ENCODE measurements at regions not wholly inside any gene's neighbourhood (a gene's known extent, or its start where the extent isn't known, plus 50 kb on each side); places are given as distances from the start of the nearest gene placed in this dataset.

- H3K4me3 ChIP-seq (ENCODE audit: extremely low read depth in 1 of 4, insufficient read depth in 2 of 4, low read depth in 3 of 4, low read length in 4 of 4) = no peak overlapping the region
- DNase-seq (ENCODE audit: low read depth in 1 of 2, low spot score in 2 of 2) (no peak), FAIRE-seq (no peak)
- no peak overlapping the region for H3K18ac ChIP-seq (ENCODE audit: extremely low read depth, low read length)
- no peak overlapping the region for H2BK5ac ChIP-seq (ENCODE audit: low read depth, low read length)
- H4K20me1 ChIP-seq (replicated peaks in 1 of 2; ENCODE audit: control insufficient read depth in 1 of 2, insufficient read depth in 2 of 2, low read length in 2 of 2) = no peaks in the 10 kb centered on the region
- ChIA-PET CTCF (ENCODE audit: partially characterized antibody) (interaction anchor here (1.0 kb wide), 1 partner anchor 14 kb away, joined by 3 read pairs; no protein-coding TSS in a partner anchor), POLR2A (ENCODE audit: partially characterized antibody) (interaction anchor here (0.6 kb wide), 1 partner anchor 182 kb away, joined by 3 read pairs; no protein-coding TSS in a partner anchor)
- H2AK5ac ChIP-seq (ENCODE audit: low read depth, low read length) = no peak overlapping the region
- no peak overlapping the region for H3K27ac ChIP-seq (ENCODE audit: low read depth, low read length)
- H3K79me1 ChIP-seq (ENCODE audit: low read depth, low read length) = no peaks in the 10 kb centered on the region
- no peak overlapping the region for H4K8ac ChIP-seq (ENCODE audit: extremely low read depth, insufficient read depth, low read length)
- H4K5ac ChIP-seq (ENCODE audit: insufficient read length, low read depth, low read length) = no peak overlapping the region
- no peak overlapping the region for H2BK120ac ChIP-seq (replicated peaks; ENCODE audit: low read depth, low read length)
- no peak overlapping the region for H4K91ac ChIP-seq (replicated peaks; ENCODE audit: insufficient read length, low read length)
- no peaks in the 10 kb centered on the region for H3K79me2 ChIP-seq (ENCODE audit: control insufficient read depth in 1 of 2, insufficient read depth in 2 of 2, low read length in 2 of 2)
- no peak overlapping the region for H2AFZ ChIP-seq (ENCODE audit: low read length)
- no peak overlapping the region for H3K4ac ChIP-seq (replicated peaks; ENCODE audit: insufficient read length, low read depth, low read length)
- H3K23me2 ChIP-seq (ENCODE audit: low read depth, low read length) = no peaks in the 10 kb centered on the region
- no peak overlapping the region for H3K23ac ChIP-seq (ENCODE audit: insufficient read length)
- H3K4me1 ChIP-seq (replicated peaks in 1 of 4; ENCODE audit: control insufficient read depth in 3 of 4, insufficient read depth in 4 of 4, low read length in 3 of 4) = peaks cover 0 to 4% (median 0%) of the 10 kb centered on the region in 4 experiments; a peak in 3 of 7 replicates
- no peak overlapping the region for H2BK12ac ChIP-seq (ENCODE audit: low read depth, low read length)
- WGBS, 2 experiments (ENCODE audit: extremely low coverage in 1 of 2, insufficient coverage in 1 of 2, insufficient read length in 1 of 2, insufficient replicate concordance in 2 of 2, low coverage in 1 of 2, low lambda C conversion rate in 2 of 2, missing lambda C conversion rate in 1 of 2) = 77% methylated on average over 1 of the region's 1 CpG; no CpG with 5 or more reads in 1 of the 2 experiments
- no peaks in the 10 kb centered on the region for H3K9me3 ChIP-seq (ENCODE audit: insufficient read depth in 2 of 2, low read depth in 1 of 2, low read length in 1 of 2)
- H3K14ac ChIP-seq (ENCODE audit: insufficient read length) = no peak overlapping the region
- no peak overlapping the region for H3K9ac ChIP-seq (replicated peaks in 1 of 4; ENCODE audit: extremely low read depth in 1 of 4, low read depth in 3 of 4, low read length in 3 of 4)
- no peak overlapping the region for H3K4me2 ChIP-seq (ENCODE audit: insufficient read depth in 1 of 2, low read depth in 2 of 2, low read length in 2 of 2)
- H2BK15ac ChIP-seq (ENCODE audit: low read length) = no peak overlapping the region
- TF ChIP-seq PHF8 (conservative IDR thresholded peaks at IDR 0.05; ENCODE audit: low read depth, low read length) (no peak), TCF12 (IDR thresholded peaks at IDR 0.05; ENCODE audit: low read depth, low read length) (no peak)
- no peaks in the 10 kb centered on the region for H3K27me3 ChIP-seq (replicated peaks in 1 of 4; ENCODE audit: control insufficient read depth in 3 of 4, extremely low read depth in 1 of 4, insufficient read depth in 3 of 4, low read length in 3 of 4)
- H2BK20ac ChIP-seq (ENCODE audit: low read length) = no peak overlapping the region
- no peaks in the 10 kb centered on the region for H3K36me3 ChIP-seq (ENCODE audit: control insufficient read depth in 2 of 4, insufficient read depth in 4 of 4, low read length in 3 of 4)
- no peak overlapping the region for H3K56ac ChIP-seq (replicated peaks; ENCODE audit: insufficient read length, low read depth, low read length)
These were observed 89.8 kb downstream of the APIP start for GRCh38 chr11:34826384-34826726.

Data from H1 (cell line).